MCF 10A (cell line): ENCODE measurements at regions not wholly inside any gene's neighbourhood (a gene's known extent, or its start where the extent isn't known, plus 50 kb on each side); places are given as distances from the start of the nearest gene placed in this dataset.

Experiments
- BruUV-seq: library from RNA; stranded (reverse); fragments of 400-500 nt; replicated peaks from 2 replicates; lab custom pipeline; 2021; lab: Mats Ljungman, UMichigan
- CTCF ChIA-PET: fragments of 300-600 bp; sonication (Branson Sonifier 250); formaldehyde crosslinking; extraction: SDS; loops from one replicate; lab custom pipeline; 2021; ENCODE audit warnings: antibody characterized with exemption, inconsistent platforms; lab: Yijun Ruan, JAX
- POLR2A ChIA-PET: fragments of 300-600, 350-650 bp; sonication (Branson Sonifier 250); formaldehyde crosslinking; extraction: SDS; loops from one replicate; lab custom pipeline; 2020; ENCODE audit warnings: antibody characterized with exemption, inconsistent platforms; lab: Yijun Ruan, JAX
- DNase-seq: peaks from one replicate; pipeline ENCODE4 v3.0.0-alpha.2; 2018; ENCODE audit not compliant: unreplicated experiment
- H3K27ac Mint-ChIP-seq: one replicate; pipeline ENCODE4 v1.8.0; 2022; ENCODE audit warnings: mild to moderate bottlenecking, low read depth, mixed read lengths; ENCODE audit not compliant: unreplicated experiment
- H3K27me3 Mint-ChIP-seq: one replicate; pipeline ENCODE4 v1.8.0; 2022; ENCODE audit warnings: mixed read lengths; ENCODE audit not compliant: insufficient read depth, unreplicated experiment
- H3K36me3 Mint-ChIP-seq: one replicate; pipeline ENCODE4 v1.8.0; 2022; ENCODE audit warnings: mild to moderate bottlenecking, moderate library complexity, mixed read lengths; ENCODE audit not compliant: insufficient read depth, unreplicated experiment
- H3K4me1 Mint-ChIP-seq: one replicate; pipeline ENCODE4 v1.8.0; 2022; ENCODE audit warnings: mixed read lengths; ENCODE audit not compliant: insufficient read depth, unreplicated experiment
- H3K4me3 Mint-ChIP-seq: one replicate; pipeline ENCODE4 v1.8.0; 2022; ENCODE audit warnings: mild to moderate bottlenecking, moderate library complexity, mixed read lengths; ENCODE audit not compliant: unreplicated experiment
- H3K9me3 Mint-ChIP-seq: one replicate; pipeline ENCODE4 v1.8.0; 2022; ENCODE audit warnings: mixed read lengths; ENCODE audit not compliant: unreplicated experiment
- intact Hi-C: fragments of 100-400 bp; cut with micrococcal nuclease; formaldehyde crosslinking; loops from 2 replicates; pipeline ENCODE4 v1.14.1; 2022
- TF ChIP-seq, protein P1 (sequence below): fragments of 200-600 bp; IDR thresholded peaks from one replicate; pipeline ENCODE4 v1.8.0; 2022; ENCODE audit warnings: antibody characterized with exemption, mild to moderate bottlenecking; ENCODE audit not compliant: unreplicated experiment

- H3K36me3 Mint-ChIP-seq, result peaks cover 4% of the 10 kb centered on the region
- H3K27me3 Mint-ChIP-seq, result no peaks in the 10 kb centered on the region
- no TSS peak for BruUV-seq
- peaks cover 19% of the 10 kb centered on the region for H3K4me1 Mint-ChIP-seq
- no peak overlapping the region for H3K27ac Mint-ChIP-seq
- ChIA-PET POLR2A (no interaction called here), CTCF (interaction anchor here (0.6 to 1.3 kb wide), 3 partner anchors 31 to 562 kb away, joined by 3 to 4 read pairs (median 3); no protein-coding TSS in a partner anchor)
- intact Hi-C loops, result no loop called here
- no peak for DNase-seq
- no peaks in the 10 kb centered on the region for H3K9me3 Mint-ChIP-seq
- TF ChIP-seq, protein P1, sequence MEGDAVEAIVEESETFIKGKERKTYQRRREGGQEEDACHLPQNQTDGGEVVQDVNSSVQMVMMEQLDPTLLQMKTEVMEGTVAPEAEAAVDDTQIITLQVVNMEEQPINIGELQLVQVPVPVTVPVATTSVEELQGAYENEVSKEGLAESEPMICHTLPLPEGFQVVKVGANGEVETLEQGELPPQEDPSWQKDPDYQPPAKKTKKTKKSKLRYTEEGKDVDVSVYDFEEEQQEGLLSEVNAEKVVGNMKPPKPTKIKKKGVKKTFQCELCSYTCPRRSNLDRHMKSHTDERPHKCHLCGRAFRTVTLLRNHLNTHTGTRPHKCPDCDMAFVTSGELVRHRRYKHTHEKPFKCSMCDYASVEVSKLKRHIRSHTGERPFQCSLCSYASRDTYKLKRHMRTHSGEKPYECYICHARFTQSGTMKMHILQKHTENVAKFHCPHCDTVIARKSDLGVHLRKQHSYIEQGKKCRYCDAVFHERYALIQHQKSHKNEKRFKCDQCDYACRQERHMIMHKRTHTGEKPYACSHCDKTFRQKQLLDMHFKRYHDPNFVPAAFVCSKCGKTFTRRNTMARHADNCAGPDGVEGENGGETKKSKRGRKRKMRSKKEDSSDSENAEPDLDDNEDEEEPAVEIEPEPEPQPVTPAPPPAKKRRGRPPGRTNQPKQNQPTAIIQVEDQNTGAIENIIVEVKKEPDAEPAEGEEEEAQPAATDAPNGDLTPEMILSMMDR, result no peak
- H3K4me3 Mint-ChIP-seq, result no peak overlapping the region
These were observed 399.2 kb downstream of the SPRY2 start for GRCh38 chr13:79941752-79942151.

DNA sequence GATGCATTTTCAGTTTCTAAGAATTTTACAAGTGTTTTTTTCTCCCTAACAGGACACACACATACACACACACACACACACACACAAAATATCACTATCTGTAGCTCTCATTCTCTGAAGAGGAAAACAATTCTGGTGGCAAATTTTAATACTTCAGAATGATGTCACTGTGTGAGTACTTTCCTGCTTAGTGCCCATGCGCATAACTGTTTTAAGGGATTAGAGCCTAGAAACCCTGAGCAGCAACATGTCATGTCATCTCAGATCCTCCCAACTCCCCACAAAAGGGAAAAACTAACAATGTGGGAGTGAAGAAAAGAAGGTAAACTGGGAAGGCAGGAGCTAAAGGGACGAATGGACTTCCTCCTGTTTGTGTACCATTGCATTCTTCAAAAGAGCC lies 401.2 kb downstream of the SPRY2 start:
- no peak overlapping the region for H3K4me3 Mint-ChIP-seq
- no peaks in the 10 kb centered on the region for H3K27me3 Mint-ChIP-seq
- H3K36me3 Mint-ChIP-seq, result peaks cover 9% of the 10 kb centered on the region
- peaks cover 34% of the 10 kb centered on the region for H3K4me1 Mint-ChIP-seq
- POLR2A ChIA-PET, result no interaction called here
- BruUV-seq, result no TSS peak
- H3K9me3 Mint-ChIP-seq, result no peaks in the 10 kb centered on the region
- intact Hi-C loops, result loop anchor here (5.0 kb wide), 1 partner anchor 48 kb away; no protein-coding TSS in a partner anchor
- TF ChIP-seq, protein P1, result no peak
- no peak overlapping the region for H3K27ac Mint-ChIP-seq
- CTCF ChIA-PET, result no interaction called here
- no peak for DNase-seq

DNA sequence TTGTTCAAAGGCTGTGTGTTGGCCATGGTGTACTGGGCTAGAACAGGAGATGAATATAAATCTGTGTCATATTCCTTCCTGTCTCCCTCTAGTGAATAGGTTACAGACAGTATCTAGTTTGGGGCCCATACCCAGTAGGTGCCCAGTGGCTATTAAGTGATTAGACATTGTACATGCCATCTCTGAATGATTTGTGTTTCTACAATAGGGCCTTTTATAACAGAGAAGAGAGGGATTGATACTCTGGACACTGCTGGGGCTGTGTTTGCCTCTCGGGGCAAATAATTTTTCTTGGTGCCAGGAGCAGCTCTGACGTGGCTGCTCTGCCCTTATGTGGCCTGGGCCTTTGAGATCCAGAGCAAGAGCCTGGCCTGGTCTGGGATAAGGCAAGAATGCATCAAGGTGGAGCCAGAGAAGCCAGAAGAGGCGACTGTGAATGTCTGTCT lies 403.1 kb downstream of the SPRY2 start:
- Mint-ChIP-seq H3K9me3 (no peaks in the 10 kb centered on the region), H3K36me3 (peaks cover 5% of the 10 kb centered on the region), H3K4me1 (peaks cover 27% of the 10 kb centered on the region), H3K27ac (peak overlapping the region; percentile 99), H3K27me3 (no peaks in the 10 kb centered on the region), H3K4me3 (no peak overlapping the region)
- ChIA-PET POLR2A (interaction anchor here (0.9 to 1.2 kb wide), 2 partner anchors 158 to 403 kb away, joined by 3 read pairs; partner anchors contain the start of gene SPRY2), CTCF (no interaction called here)
- DNase-seq, result peak; percentile 1
- intact Hi-C loops, result loop anchor here (2.0 to 5.0 kb wide), 4 partner anchors 50 to 401 kb away; no protein-coding TSS in a partner anchor
- TF ChIP-seq, protein P1, result no peak
- no TSS peak for BruUV-seq

- intact Hi-C loops, result loop anchor here (2.0 to 5.0 kb wide), 4 partner anchors 50 to 401 kb away; no protein-coding TSS in a partner anchor
- BruUV-seq, result TSS peak; percentile 94
- H3K4me1 Mint-ChIP-seq, result peaks cover 27% of the 10 kb centered on the region
These were observed 403.6 kb downstream of the SPRY2 start for GRCh38 chr13:79937311-79937710.

More at GRCh38 chr13:79937311-79937710, 403.6 kb downstream of the SPRY2 start:
- Mint-ChIP-seq H3K4me3 (no peak overlapping the region), H3K36me3 (peaks cover 5% of the 10 kb centered on the region), H3K27ac (peak overlapping the region; percentile 99), H3K9me3 (no peaks in the 10 kb centered on the region), H3K27me3 (no peaks in the 10 kb centered on the region)
- peak; percentile 0 for DNase-seq
- TF ChIP-seq, protein P1, result no peak
- POLR2A ChIA-PET, result interaction anchor here (0.6 to 1.2 kb wide), 6 partner anchors 118 to 405 kb away, joined by 3 to 4 read pairs (median 3); partner anchors contain the start of gene SPRY2
- CTCF ChIA-PET, result no interaction called here
